NB4 (cell line): ENCODE measurements at regions not wholly inside any gene's neighbourhood (a gene's known extent, or its start where the extent isn't known, plus 50 kb on each side); places are given as distances from the start of the nearest gene placed in this dataset.

Experiments used
- MYC ChIP-seq: IDR thresholded peaks from 2 replicates; pipeline ENCODE4 v1.6.1; 2011; ENCODE audit warnings: low read depth, low read length
- POLR2A ChIP-seq: IDR thresholded peaks from 2 replicates; pipeline ENCODE4 v1.6.1; 2011; ENCODE audit warnings: mild to moderate bottlenecking; ENCODE audit not compliant: insufficient read length; ENCODE audit errors: extremely low read depth
- TF ChIP-seq, protein P1 (sequence below): IDR thresholded peaks from one replicate; pipeline ENCODE4 v1.5.1; 2012; ENCODE audit warnings: low read depth, low read length

GRCh38 chr5:104223885-104224773 lies 661.5 kb upstream of the NUDT12 start:
- TF ChIP-seq, protein P1, sequence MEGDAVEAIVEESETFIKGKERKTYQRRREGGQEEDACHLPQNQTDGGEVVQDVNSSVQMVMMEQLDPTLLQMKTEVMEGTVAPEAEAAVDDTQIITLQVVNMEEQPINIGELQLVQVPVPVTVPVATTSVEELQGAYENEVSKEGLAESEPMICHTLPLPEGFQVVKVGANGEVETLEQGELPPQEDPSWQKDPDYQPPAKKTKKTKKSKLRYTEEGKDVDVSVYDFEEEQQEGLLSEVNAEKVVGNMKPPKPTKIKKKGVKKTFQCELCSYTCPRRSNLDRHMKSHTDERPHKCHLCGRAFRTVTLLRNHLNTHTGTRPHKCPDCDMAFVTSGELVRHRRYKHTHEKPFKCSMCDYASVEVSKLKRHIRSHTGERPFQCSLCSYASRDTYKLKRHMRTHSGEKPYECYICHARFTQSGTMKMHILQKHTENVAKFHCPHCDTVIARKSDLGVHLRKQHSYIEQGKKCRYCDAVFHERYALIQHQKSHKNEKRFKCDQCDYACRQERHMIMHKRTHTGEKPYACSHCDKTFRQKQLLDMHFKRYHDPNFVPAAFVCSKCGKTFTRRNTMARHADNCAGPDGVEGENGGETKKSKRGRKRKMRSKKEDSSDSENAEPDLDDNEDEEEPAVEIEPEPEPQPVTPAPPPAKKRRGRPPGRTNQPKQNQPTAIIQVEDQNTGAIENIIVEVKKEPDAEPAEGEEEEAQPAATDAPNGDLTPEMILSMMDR = no peak
- TF ChIP-seq POLR2A (no peak), MYC (no peak)
